Endothelial cell of hepatic sinusoid (primary cell): ENCODE measurements at regions not wholly inside any gene's neighbourhood (a gene's known extent, or its start where the extent isn't known, plus 50 kb on each side); places are given as distances from the start of the nearest gene placed in this dataset.

Source experiments
- in situ Hi-C: cut with HindIII; loops from 2 replicates; pipeline ENCODE4 v1.10.0; 2017; ENCODE audit warnings: low sequenced_read_pairs

- in situ Hi-C loops = no loop called here
Measured at GRCh38 chr7:41633690-41634089, 69.2 kb downstream of the INHBA start.

- in situ Hi-C loops = no loop called here
Measured at GRCh38 chr7:41630741-41631140, 72.1 kb downstream of the INHBA start.

GRCh38 chr7:41629711-41630111, 73.2 kb downstream of the INHBA start:
- in situ Hi-C loops = no loop called here

GRCh38 chr7:41628901-41629300, 74.0 kb downstream of the INHBA start:
- in situ Hi-C loops = no loop called here

GRCh38 chr7:41627645-41628298, 75.1 kb downstream of the INHBA start:
- in situ Hi-C loops = no loop called here

GRCh38 chr7:41624818-41625217, 78.1 kb downstream of the INHBA start:
- in situ Hi-C loops = loop anchor here (5.0 kb wide), 1 partner anchor 37 kb away; no protein-coding TSS in a partner anchor

GRCh38 chr7:41621953-41622831, 80.7 kb downstream of the INHBA start:
- in situ Hi-C loops = loop anchor here (5.0 kb wide), 1 partner anchor 40 kb away; no protein-coding TSS in a partner anchor

GRCh38 chr7:41617987-41618386, 84.9 kb downstream of the INHBA start:
- in situ Hi-C loops = no loop called here

GRCh38 chr7:41612798-41613197, 90.1 kb downstream of the INHBA start:
- in situ Hi-C loops = loop anchor here (5.0 kb wide), 1 partner anchor 70 kb away; no protein-coding TSS in a partner anchor

- in situ Hi-C loops = loop anchor here (5.0 kb wide), 1 partner anchor 70 kb away; no protein-coding TSS in a partner anchor
Measured at GRCh38 chr7:41612386-41612785, 90.5 kb downstream of the INHBA start.

GRCh38 chr7:41608447-41608846, 94.4 kb downstream of the INHBA start:
- in situ Hi-C loops = no loop called here

GRCh38 chr7:41603985-41604384, 98.9 kb downstream of the INHBA start:
- in situ Hi-C loops = no loop called here

- in situ Hi-C loops = no loop called here
Measured at GRCh38 chr7:41599760-41600159, 103.1 kb downstream of the INHBA start.

- in situ Hi-C loops = no loop called here
Measured at GRCh38 chr7:41592794-41593193, 110.1 kb downstream of the INHBA start.

- in situ Hi-C loops = no loop called here
Measured at GRCh38 chr7:41592236-41592635, 110.7 kb downstream of the INHBA start.

GRCh38 chr7:41590986-41591385, 111.9 kb downstream of the INHBA start:
- in situ Hi-C loops = no loop called here

GRCh38 chr7:41588341-41588740, 114.5 kb downstream of the INHBA start:
- in situ Hi-C loops = no loop called here

- in situ Hi-C loops = no loop called here
Measured at GRCh38 chr7:41586931-41587640, 115.8 kb downstream of the INHBA start.

- in situ Hi-C loops = no loop called here
Measured at GRCh38 chr7:41584746-41585145, 118.1 kb downstream of the INHBA start.

GRCh38 chr7:41582116-41582515, 120.8 kb downstream of the INHBA start:
- in situ Hi-C loops = no loop called here

GRCh38 chr7:41581041-41581440, 121.8 kb downstream of the INHBA start:
- in situ Hi-C loops = no loop called here
